ENCODE measurements at regions not wholly inside any gene's neighbourhood (a gene's known extent, or its start where the extent isn't known, plus 50 kb on each side); places are given as distances from the start of the nearest gene placed in this dataset.

DNA sequence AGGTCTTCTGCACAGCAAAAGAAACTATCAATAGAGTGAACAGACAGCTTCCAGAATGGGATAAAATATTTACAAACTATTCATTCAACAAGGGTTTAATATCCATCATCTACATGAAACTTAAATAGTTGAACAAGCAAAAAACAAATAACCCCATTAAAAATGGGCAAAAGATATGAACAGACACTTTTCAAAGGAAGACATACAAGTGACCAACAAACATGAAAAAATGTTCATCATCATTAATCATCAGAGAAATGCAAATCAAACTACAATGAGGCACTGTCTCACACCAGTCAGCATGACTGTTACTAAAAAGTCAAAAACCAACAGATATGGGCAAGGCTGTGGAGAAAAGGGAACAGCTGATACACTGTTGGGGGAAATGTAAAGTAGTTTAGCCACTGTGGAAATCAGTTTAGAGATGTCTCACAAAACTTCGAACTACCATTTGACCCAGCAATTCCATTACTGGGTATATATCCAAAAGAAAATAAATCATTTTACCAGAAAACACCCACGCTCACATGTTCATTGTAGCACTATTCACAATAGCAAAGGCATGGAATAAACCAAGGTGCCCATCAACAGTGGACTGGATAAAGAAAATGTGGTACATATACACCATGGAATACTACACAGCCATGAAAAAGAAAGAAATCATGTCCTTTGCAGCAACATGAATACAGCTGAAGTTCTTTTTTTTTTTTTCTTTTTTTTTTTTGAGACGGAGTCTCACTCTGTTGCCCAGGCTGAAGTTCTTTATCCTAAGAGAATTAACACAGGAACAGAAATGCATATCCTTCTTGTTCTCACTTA lies 172.6 kb downstream of the KLF6 start:
- no peak overlapping the region for H3K4me3 ChIP-seq (ENCODE audit: low read depth, low read length)
- TF ChIP-seq, protein P1, sequence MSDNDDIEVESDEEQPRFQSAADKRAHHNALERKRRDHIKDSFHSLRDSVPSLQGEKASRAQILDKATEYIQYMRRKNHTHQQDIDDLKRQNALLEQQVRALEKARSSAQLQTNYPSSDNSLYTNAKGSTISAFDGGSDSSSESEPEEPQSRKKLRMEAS (IDR thresholded peaks at IDR 0.05; ENCODE audit: low read depth, low read length) = no peak
- TF ChIP-seq, protein P2, sequence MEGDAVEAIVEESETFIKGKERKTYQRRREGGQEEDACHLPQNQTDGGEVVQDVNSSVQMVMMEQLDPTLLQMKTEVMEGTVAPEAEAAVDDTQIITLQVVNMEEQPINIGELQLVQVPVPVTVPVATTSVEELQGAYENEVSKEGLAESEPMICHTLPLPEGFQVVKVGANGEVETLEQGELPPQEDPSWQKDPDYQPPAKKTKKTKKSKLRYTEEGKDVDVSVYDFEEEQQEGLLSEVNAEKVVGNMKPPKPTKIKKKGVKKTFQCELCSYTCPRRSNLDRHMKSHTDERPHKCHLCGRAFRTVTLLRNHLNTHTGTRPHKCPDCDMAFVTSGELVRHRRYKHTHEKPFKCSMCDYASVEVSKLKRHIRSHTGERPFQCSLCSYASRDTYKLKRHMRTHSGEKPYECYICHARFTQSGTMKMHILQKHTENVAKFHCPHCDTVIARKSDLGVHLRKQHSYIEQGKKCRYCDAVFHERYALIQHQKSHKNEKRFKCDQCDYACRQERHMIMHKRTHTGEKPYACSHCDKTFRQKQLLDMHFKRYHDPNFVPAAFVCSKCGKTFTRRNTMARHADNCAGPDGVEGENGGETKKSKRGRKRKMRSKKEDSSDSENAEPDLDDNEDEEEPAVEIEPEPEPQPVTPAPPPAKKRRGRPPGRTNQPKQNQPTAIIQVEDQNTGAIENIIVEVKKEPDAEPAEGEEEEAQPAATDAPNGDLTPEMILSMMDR (IDR thresholded peaks at IDR 0.05; ENCODE audit: low read depth, low read length) = no peak
- TF ChIP-seq POLR2A (IDR thresholded peaks at IDR 0.05; ENCODE audit: extremely low read depth, insufficient read length) (no peak), MYC (IDR thresholded peaks at IDR 0.05; ENCODE audit: low read depth, low read length) (no peak)
- DNase-seq (ENCODE audit: low read depth) = no peak

DNA sequence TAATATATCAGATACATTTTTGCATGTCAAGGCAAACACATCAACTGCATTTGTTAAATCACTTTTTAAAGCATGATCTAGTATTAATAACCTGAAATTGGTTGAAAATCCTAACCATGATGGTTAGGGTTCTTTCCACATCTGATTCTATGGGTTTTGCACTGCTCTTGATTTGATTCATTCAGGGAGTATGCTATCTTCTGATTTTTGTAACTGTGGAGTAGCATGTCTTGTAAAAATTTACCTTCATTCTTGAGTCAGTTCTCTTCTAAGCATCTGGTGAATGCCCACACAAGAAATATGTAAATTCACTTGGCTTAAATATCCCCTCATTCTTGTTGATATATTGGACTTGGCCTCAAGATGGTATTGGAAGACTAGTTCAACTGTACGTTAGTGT lies 178.7 kb downstream of the KLF6 start:
- no peak for DNase-seq (ENCODE audit: low read depth)
- no peak overlapping the region for H3K4me3 ChIP-seq (ENCODE audit: low read depth, low read length)
- TF ChIP-seq, protein P2 (IDR thresholded peaks at IDR 0.05; ENCODE audit: low read depth, low read length) = no peak
- TF ChIP-seq MYC (IDR thresholded peaks at IDR 0.05; ENCODE audit: low read depth, low read length) (no peak), POLR2A (IDR thresholded peaks at IDR 0.05; ENCODE audit: extremely low read depth, insufficient read length) (no peak)

DNA sequence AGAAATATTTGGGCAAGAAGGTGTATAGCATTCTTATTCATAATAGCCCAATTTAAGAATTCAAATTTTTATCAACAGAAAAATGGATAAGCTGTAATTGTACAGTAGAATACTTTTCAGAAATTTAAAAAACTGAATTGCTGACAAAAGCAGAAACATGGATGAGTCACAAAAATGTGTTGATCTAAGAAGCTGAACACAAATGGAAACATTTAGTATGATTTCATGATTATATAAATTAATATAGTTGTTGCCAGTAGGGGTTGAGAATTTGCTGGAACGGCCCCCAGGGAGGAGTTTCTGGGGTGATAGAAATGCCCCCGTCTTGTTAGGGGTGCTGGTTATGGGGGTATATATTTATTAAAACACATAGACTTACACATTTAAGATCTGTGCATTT lies 179.1 kb downstream of the KLF6 start:
- no peak overlapping the region for H3K4me3 ChIP-seq (ENCODE audit: low read depth, low read length)
- TF ChIP-seq, protein P1 (IDR thresholded peaks at IDR 0.05; ENCODE audit: low read depth, low read length) = no peak
- TF ChIP-seq, protein P2 (IDR thresholded peaks at IDR 0.05; ENCODE audit: low read depth, low read length) = no peak
- TF ChIP-seq MYC (IDR thresholded peaks at IDR 0.05; ENCODE audit: low read depth, low read length) = no peak
- TF ChIP-seq POLR2A (IDR thresholded peaks at IDR 0.05; ENCODE audit: extremely low read depth, insufficient read length) = no peak
- DNase-seq (ENCODE audit: low read depth) = no peak

- TF ChIP-seq, protein P1 (IDR thresholded peaks at IDR 0.05; ENCODE audit: low read depth, low read length) = no peak
- TF ChIP-seq POLR2A (IDR thresholded peaks at IDR 0.05; ENCODE audit: extremely low read depth, insufficient read length) = no peak
- no peak for TF ChIP-seq MYC (IDR thresholded peaks at IDR 0.05; ENCODE audit: low read depth, low read length)
- TF ChIP-seq, protein P2 (IDR thresholded peaks at IDR 0.05; ENCODE audit: low read depth, low read length) = no peak
- no peak overlapping the region for H3K4me3 ChIP-seq (ENCODE audit: low read depth, low read length)
- DNase-seq (ENCODE audit: low read depth) = no peak
Observed at GRCh38 chr10:3595736-3596135, 189.3 kb downstream of the KLF6 start.

GRCh38 chr10:3593611-3594010 lies 191.4 kb downstream of the KLF6 start:
- no peak for DNase-seq (ENCODE audit: low read depth)
- TF ChIP-seq, protein P2 (IDR thresholded peaks at IDR 0.05; ENCODE audit: low read depth, low read length) = no peak
- TF ChIP-seq MYC (IDR thresholded peaks at IDR 0.05; ENCODE audit: low read depth, low read length) (no peak), POLR2A (IDR thresholded peaks at IDR 0.05; ENCODE audit: extremely low read depth, insufficient read length) (no peak)
- TF ChIP-seq, protein P1 (IDR thresholded peaks at IDR 0.05; ENCODE audit: low read depth, low read length) = no peak
- H3K4me3 ChIP-seq (ENCODE audit: low read depth, low read length) = no peak overlapping the region
